ENCODE measurements at regions not wholly inside any gene's neighbourhood (a gene's known extent, or its start where the extent isn't known, plus 50 kb on each side); places are given as distances from the start of the nearest gene placed in this dataset.

DNA sequence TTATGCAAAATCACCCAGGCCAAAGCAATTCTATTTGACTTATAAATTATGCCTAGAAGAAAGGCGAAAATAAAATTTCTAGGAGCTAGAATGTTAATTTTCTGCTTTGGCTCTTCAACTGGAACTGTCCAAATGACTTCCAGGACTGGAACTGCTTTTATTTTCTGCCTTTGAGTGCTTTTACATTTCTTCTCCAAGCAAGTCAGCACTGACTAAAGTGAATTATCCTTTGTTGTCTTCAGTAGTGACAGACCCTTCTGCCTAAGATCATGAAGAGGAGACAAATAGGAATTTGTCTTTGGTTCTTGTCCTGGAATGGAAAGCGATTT is 255.9 kb downstream of the DNAJB9 start:
- DNase-seq = no peak
- H3K4me3 ChIP-seq = no peak overlapping the region
- no peaks in the 10 kb centered on the region for H3K4me1 ChIP-seq
- TF ChIP-seq, protein P1, sequence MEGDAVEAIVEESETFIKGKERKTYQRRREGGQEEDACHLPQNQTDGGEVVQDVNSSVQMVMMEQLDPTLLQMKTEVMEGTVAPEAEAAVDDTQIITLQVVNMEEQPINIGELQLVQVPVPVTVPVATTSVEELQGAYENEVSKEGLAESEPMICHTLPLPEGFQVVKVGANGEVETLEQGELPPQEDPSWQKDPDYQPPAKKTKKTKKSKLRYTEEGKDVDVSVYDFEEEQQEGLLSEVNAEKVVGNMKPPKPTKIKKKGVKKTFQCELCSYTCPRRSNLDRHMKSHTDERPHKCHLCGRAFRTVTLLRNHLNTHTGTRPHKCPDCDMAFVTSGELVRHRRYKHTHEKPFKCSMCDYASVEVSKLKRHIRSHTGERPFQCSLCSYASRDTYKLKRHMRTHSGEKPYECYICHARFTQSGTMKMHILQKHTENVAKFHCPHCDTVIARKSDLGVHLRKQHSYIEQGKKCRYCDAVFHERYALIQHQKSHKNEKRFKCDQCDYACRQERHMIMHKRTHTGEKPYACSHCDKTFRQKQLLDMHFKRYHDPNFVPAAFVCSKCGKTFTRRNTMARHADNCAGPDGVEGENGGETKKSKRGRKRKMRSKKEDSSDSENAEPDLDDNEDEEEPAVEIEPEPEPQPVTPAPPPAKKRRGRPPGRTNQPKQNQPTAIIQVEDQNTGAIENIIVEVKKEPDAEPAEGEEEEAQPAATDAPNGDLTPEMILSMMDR (IDR thresholded peaks at IDR 0.05) = no peak
- H3K27ac ChIP-seq = no peak overlapping the region
- H3K9me3 ChIP-seq = no peaks in the 10 kb centered on the region
- no peak for ATAC-seq
- no peaks in the 10 kb centered on the region for H3K36me3 ChIP-seq
- no peaks in the 10 kb centered on the region for H3K27me3 ChIP-seq
- intact Hi-C loops (cut with DNase I) = no loop called here

DNA sequence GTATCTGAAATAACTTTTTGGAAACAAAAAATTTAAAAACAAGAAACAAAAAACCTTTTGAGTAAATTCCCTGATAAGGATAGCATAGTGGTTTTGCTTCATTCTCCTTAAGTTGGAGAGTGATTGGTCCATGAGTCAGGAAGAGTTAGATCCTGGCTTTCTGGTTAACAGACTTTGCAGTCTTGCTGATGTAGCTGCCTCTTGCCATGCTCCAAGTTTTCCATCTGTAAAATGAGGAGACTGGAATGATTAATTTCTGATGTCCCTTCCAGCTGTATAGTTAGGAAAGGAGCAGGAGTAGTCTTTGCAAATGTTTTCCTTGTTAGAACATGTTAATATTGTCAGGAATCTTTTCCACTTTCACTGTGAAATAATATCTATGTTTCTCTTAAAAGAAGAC is 266.6 kb downstream of the DNAJB9 start:
- H3K4me1 ChIP-seq = no peaks in the 10 kb centered on the region
- no peak for DNase-seq
- H3K9me3 ChIP-seq = peaks cover 0 to 11% of the 10 kb centered on the region in 2 donors
- intact Hi-C loops (cut with DNase I) = no loop called here
- H3K4me3 ChIP-seq = no peak overlapping the region
- H3K27ac ChIP-seq = no peak overlapping the region
- no peaks in the 10 kb centered on the region for H3K27me3 ChIP-seq
- no peak for ATAC-seq
- no peaks in the 10 kb centered on the region for H3K36me3 ChIP-seq
- TF ChIP-seq, protein P1 (IDR thresholded peaks at IDR 0.05) = no peak

DNA sequence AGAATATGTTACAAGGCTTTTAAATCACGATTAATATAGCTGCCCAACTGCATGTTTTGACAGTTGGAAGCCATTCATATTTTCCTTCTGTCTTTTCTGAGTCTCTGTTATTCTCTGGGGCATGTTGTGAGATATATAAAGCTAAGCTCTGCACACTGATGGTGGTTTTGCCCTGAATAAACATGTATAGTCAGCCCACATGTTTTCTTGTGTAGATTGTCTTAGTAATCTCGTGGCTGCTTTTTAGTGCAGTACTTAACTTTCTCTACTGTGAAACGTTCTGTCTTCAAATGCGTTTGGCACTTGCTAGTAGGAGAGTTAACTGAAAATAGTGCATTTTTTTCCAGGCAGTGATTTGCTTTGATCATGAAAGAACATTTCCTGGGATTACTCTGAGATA is 268.5 kb downstream of the DNAJB9 start:
- Histone ChIP-seq H3K36me3 (no peaks in the 10 kb centered on the region), H3K9me3 (peaks cover 0 to 11% of the 10 kb centered on the region in 2 donors), H3K27ac (no peak overlapping the region), H3K4me3 (no peak overlapping the region), H3K4me1 (no peaks in the 10 kb centered on the region), H3K27me3 (no peaks in the 10 kb centered on the region)
- ATAC-seq = no peak
- intact Hi-C loops (cut with DNase I) = no loop called here
- DNase-seq = no peak
- TF ChIP-seq, protein P1 (IDR thresholded peaks at IDR 0.05) = no peak

DNA sequence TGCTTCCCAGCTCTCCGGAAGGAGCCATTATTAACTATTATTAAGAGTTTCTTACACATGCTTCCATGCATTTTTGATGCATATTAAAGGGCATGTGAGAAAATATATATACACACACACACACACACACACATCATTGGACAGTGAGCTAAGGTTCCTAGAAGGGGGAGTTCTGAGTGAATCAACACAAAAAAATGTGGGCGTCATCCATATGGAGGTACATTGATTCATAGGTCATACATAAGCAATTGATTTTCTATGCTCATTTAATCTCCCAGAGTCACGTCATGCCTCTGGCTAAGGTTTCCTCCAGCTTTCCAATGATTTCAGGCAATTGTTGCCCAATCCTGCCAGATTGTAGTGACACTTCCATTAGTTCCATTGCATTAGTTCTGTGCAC is 269.4 kb downstream of the DNAJB9 start:
- Histone ChIP-seq H3K9me3 (peaks cover 0 to 10% of the 10 kb centered on the region in 2 donors), H3K27ac (no peak overlapping the region), H3K27me3 (no peaks in the 10 kb centered on the region), H3K36me3 (no peaks in the 10 kb centered on the region), H3K4me3 (no peak overlapping the region), H3K4me1 (no peaks in the 10 kb centered on the region)
- TF ChIP-seq, protein P1 (IDR thresholded peaks at IDR 0.05) = no peak
- intact Hi-C loops (cut with DNase I) = no loop called here
- DNase-seq (no peak), ATAC-seq (no peak)

DNA sequence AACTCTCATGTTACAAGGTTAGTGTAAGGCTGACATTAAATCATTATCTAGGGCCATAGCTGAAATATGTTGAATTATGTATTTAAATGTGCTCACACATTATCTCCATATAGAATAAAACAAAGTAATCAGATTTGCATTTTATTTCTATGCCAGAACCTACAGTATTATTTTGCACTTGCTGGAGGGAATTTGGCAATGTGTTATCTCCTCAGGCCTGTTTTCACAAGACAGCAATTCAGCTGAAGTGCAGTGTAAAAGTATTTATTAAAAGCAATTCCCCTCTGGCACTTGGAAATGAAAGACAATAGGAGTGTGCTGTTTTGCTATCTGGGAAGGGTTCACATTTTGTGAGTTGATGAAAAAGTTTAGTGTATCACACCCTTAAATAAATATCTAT is 276.3 kb downstream of the DNAJB9 start:
- H3K4me3 ChIP-seq = no peak overlapping the region
- no peaks in the 10 kb centered on the region for H3K36me3 ChIP-seq
- no peaks in the 10 kb centered on the region for H3K27me3 ChIP-seq
- H3K9me3 ChIP-seq = no peaks in the 10 kb centered on the region
- DNase-seq (no peak), ATAC-seq (no peak)
- TF ChIP-seq, protein P1 (IDR thresholded peaks at IDR 0.05) = no peak
- no peaks in the 10 kb centered on the region for H3K4me1 ChIP-seq
- intact Hi-C loops (cut with DNase I) = no loop called here
- H3K27ac ChIP-seq = no peak overlapping the region
